Mesenchymal stem cell (in vitro differentiated cells and primary cell): ENCODE measurements at regions not wholly inside any gene's neighbourhood (a gene's known extent, or its start where the extent isn't known, plus 50 kb on each side); places are given as distances from the start of the nearest gene placed in this dataset.
"Not testable (repeated sequence)": the region's sequence is repeated elsewhere in the genome, so short reads cannot be mapped to it uniquely, and the experiment has no call there.

Experiments
- DNase-seq: peaks from one replicate; pipeline ENCODE4 v3.0.0-alpha.2; 2013
- H2AFZ ChIP-seq: one replicate; pipeline ENCODE4 v1.6.1; 2013; ENCODE audit warnings: low read depth, mild to moderate bottlenecking, control low read depth, inconsistent platforms, low read length, moderate library complexity
- H2AK5ac ChIP-seq: 2 replicates; pipeline ENCODE4 v1.6.1; 2013; ENCODE audit warnings: low read length, moderate library complexity, mild to moderate bottlenecking, inconsistent platforms; ENCODE audit not compliant: severe bottlenecking
- H2BK120ac ChIP-seq: one replicate; pipeline ENCODE4 v1.6.1; 2013; ENCODE audit warnings: low read depth, mild to moderate bottlenecking, inconsistent platforms, low read length, moderate library complexity
- H2BK12ac ChIP-seq, 2 experiments: one replicate each; pipeline ENCODE4 v1.6.1; 2013; ENCODE audit warnings: inconsistent platforms in 2 of 2, low read length in 2 of 2, mild to moderate bottlenecking in 2 of 2, moderate library complexity in 2 of 2, control low read depth in 1 of 2
- H2BK15ac ChIP-seq: one replicate; pipeline ENCODE4 v1.6.1; 2013; ENCODE audit warnings: mild to moderate bottlenecking, low read depth, inconsistent platforms; ENCODE audit not compliant: poor library complexity, severe bottlenecking
- H2BK5ac ChIP-seq: 2 replicates; pipeline ENCODE4 v1.6.1; 2013; ENCODE audit warnings: low read depth, mild to moderate bottlenecking, low read length, control low read depth, inconsistent platforms; ENCODE audit not compliant: poor library complexity, severe bottlenecking
- H3K14ac ChIP-seq, 2 experiments: one replicate each; pipeline ENCODE4 v1.6.1; 2013; ENCODE audit warnings: inconsistent platforms in 2 of 2, low read length in 2 of 2, control low read depth in 1 of 2, mild to moderate bottlenecking in 1 of 2, moderate library complexity in 1 of 2
- H3K18ac ChIP-seq, 2 experiments: one replicate each; pipeline ENCODE4 v1.6.1; 2013; ENCODE audit warnings: inconsistent platforms in 2 of 2, low read length in 2 of 2, control low read depth in 1 of 2, low read depth in 1 of 2, mild to moderate bottlenecking in 1 of 2
- H3K23ac ChIP-seq, 2 experiments: one replicate each; pipeline ENCODE4 v1.6.1; 2013; ENCODE audit warnings: inconsistent platforms in 2 of 2, low read length in 2 of 2, mild to moderate bottlenecking in 2 of 2, moderate library complexity in 2 of 2, control low read depth in 1 of 2
- H3K27ac ChIP-seq: 2 replicates; pipeline ENCODE4 v1.5.1; 2013; ENCODE audit warnings: mild to moderate bottlenecking, moderate library complexity, low read length, control low read depth, inconsistent platforms; ENCODE audit not compliant: poor library complexity, severe bottlenecking
- H3K27me3 ChIP-seq, 2 experiments: 2 replicates each; pipeline versions ENCODE4 v1.6.1 to v1.7.0; 2013; ENCODE audit warnings: low read length in 2 of 2, mild to moderate bottlenecking in 2 of 2, moderate library complexity in 2 of 2, control low read depth in 1 of 2, inconsistent platforms in 1 of 2; ENCODE audit not compliant: control insufficient read depth in 1 of 2, insufficient read depth in 1 of 2
- H3K36me3 ChIP-seq, 2 experiments: 2 replicates each; pipeline versions ENCODE4 v1.6.1 to v1.7.0; 2013; ENCODE audit warnings: low read length in 2 of 2, control low read depth in 1 of 2, inconsistent platforms in 1 of 2, low read depth in 1 of 2, mild to moderate bottlenecking in 1 of 2; ENCODE audit not compliant: insufficient read depth in 2 of 2, control insufficient read depth in 1 of 2
- H3K4ac ChIP-seq, 2 experiments: one replicate each; pipeline ENCODE4 v1.6.1; 2013; ENCODE audit warnings: inconsistent platforms in 2 of 2, low read length in 2 of 2, mild to moderate bottlenecking in 2 of 2, moderate library complexity in 2 of 2, control low read depth in 1 of 2, low read depth in 1 of 2
- H3K4me1 ChIP-seq: 2 replicates; pipeline ENCODE4 v1.6.1; 2013; ENCODE audit warnings: low read depth, low read length, control low read depth; ENCODE audit not compliant: control insufficient read depth, insufficient read depth
- H3K4me2 ChIP-seq: 2 replicates; pipeline ENCODE4 v1.6.1; 2013; ENCODE audit warnings: low read length, mild to moderate bottlenecking, inconsistent platforms; ENCODE audit not compliant: poor library complexity, severe bottlenecking
- H3K4me3 ChIP-seq, 2 experiments: 2 replicates each; pipeline versions ENCODE4 v1.5.1 to v1.7.0; 2013; ENCODE audit warnings: low read length in 2 of 2, mild to moderate bottlenecking in 2 of 2, control low read depth in 1 of 2, low read depth in 1 of 2; ENCODE audit not compliant: insufficient read depth in 1 of 2
- H3K79me1 ChIP-seq: replicated peaks from 2 replicates; pipeline ENCODE4 v1.6.1; 2013; ENCODE audit warnings: mild to moderate bottlenecking, control low read depth, low read length, inconsistent platforms; ENCODE audit not compliant: poor library complexity, severe bottlenecking
- H3K9ac ChIP-seq: 2 replicates; pipeline ENCODE4 v1.7.0; 2013; ENCODE audit warnings: mild to moderate bottlenecking, low read length, moderate library complexity
- H3K9me3 ChIP-seq: 2 replicates; pipeline ENCODE4 v1.7.0; 2013; ENCODE audit warnings: mild to moderate bottlenecking, low read length; ENCODE audit not compliant: control insufficient read depth
- H4K8ac ChIP-seq: one replicate; pipeline ENCODE4 v1.6.1; 2013; ENCODE audit warnings: inconsistent platforms, mild to moderate bottlenecking, low read length, moderate library complexity
- H4K91ac ChIP-seq: one replicate; pipeline ENCODE4 v1.6.1; 2013; ENCODE audit warnings: mild to moderate bottlenecking, low read length, inconsistent platforms
- WGBS: methylation state at CpG from one replicate; pipeline ENCODE4 v1.1.7; 2013; ENCODE audit warnings: mixed read lengths; 5-methylcytosine and 5-hydroxymethylcytosine counted together

- H2BK5ac ChIP-seq = no peak overlapping the region
- no peak overlapping the region for H3K9ac ChIP-seq
- no peak overlapping the region for H4K8ac ChIP-seq
- no peaks in the 10 kb centered on the region for H3K9me3 ChIP-seq
- no peaks in the 10 kb centered on the region for H3K79me1 ChIP-seq
- H3K36me3 ChIP-seq = no peaks in the 10 kb centered on the region
- no peak overlapping the region for H2AK5ac ChIP-seq
- H3K23ac ChIP-seq = no peak overlapping the region
- no peak overlapping the region for H3K27ac ChIP-seq
- no peak overlapping the region for H3K14ac ChIP-seq
- H3K4me2 ChIP-seq = no peak overlapping the region
- H3K4me3 ChIP-seq = no peak overlapping the region
- DNase-seq = no peak
- H3K27me3 ChIP-seq = peaks cover 0 to 8% of the 10 kb centered on the region in 2 experiments
- H2BK15ac ChIP-seq = no peak overlapping the region
- no peak overlapping the region for H2BK120ac ChIP-seq
- H4K91ac ChIP-seq = no peak overlapping the region
- no peak overlapping the region for H2AFZ ChIP-seq
- H3K4me1 ChIP-seq = no peaks in the 10 kb centered on the region
- H3K4ac ChIP-seq = no peak overlapping the region
- H2BK12ac ChIP-seq = no peak overlapping the region
- 65% methylated on average over 3 of the region's 3 CpGs for WGBS
- H3K18ac ChIP-seq = no peak overlapping the region
Observed at GRCh38 chr14:88967299-88967698, 142.8 kb downstream of the TTC8 start.

GRCh38 chr14:88975043-88975830 is 150.8 kb downstream of the TTC8 start:
- Histone ChIP-seq H2BK15ac (no peak overlapping the region), H3K27ac (no peak overlapping the region), H2BK12ac (no peak overlapping the region), H3K9me3 (no peaks in the 10 kb centered on the region), H3K4me1 (no peaks in the 10 kb centered on the region), H4K8ac (no peak overlapping the region), H2BK5ac (no peak overlapping the region), H3K27me3 (peaks cover 0 to 17% of the 10 kb centered on the region in 2 experiments), H3K36me3 (no peaks in the 10 kb centered on the region), H3K4me3 (no peak overlapping the region), H2BK120ac (no peak overlapping the region), H3K23ac (no peak overlapping the region), H2AFZ (no peak overlapping the region), H3K9ac (no peak overlapping the region), H3K18ac (no peak overlapping the region), H3K14ac (no peak overlapping the region), H3K79me1 (no peaks in the 10 kb centered on the region), H3K4me2 (no peak overlapping the region), H2AK5ac (no peak overlapping the region), H3K4ac (no peak overlapping the region), H4K91ac (no peak overlapping the region)
- DNase-seq = no peak
- 71% methylated on average over 2 of the region's 3 CpGs for WGBS

- Histone ChIP-seq H2BK15ac (no peak overlapping the region), H2AK5ac (no peak overlapping the region), H3K4ac (no peak overlapping the region), H3K9ac (no peak overlapping the region), H2BK5ac (no peak overlapping the region), H3K4me2 (no peak overlapping the region), H3K18ac (no peak overlapping the region), H4K91ac (no peak overlapping the region), H4K8ac (no peak overlapping the region), H3K23ac (no peak overlapping the region), H2BK120ac (no peak overlapping the region), H3K27ac (no peak overlapping the region), H3K79me1 (no peaks in the 10 kb centered on the region), H3K4me1 (no peaks in the 10 kb centered on the region), H2BK12ac (no peak overlapping the region), H3K14ac (no peak overlapping the region), H3K36me3 (no peaks in the 10 kb centered on the region), H3K9me3 (no peaks in the 10 kb centered on the region), H3K27me3 (peaks cover 0 to 15% of the 10 kb centered on the region in 2 experiments), H3K4me3 (no peak overlapping the region), H2AFZ (no peak overlapping the region)
- WGBS = 49% methylated on average over 2 of the region's 2 CpGs
- no peak for DNase-seq
Observed at GRCh38 chr14:88975926-88976325, 151.5 kb downstream of the TTC8 start.

GRCh38 chr14:88980907-88981306 is 156.5 kb downstream of the TTC8 start:
- not testable (repeated sequence) for H3K79me1 ChIP-seq, H2AK5ac ChIP-seq, H3K4me3 ChIP-seq, H3K4ac ChIP-seq, H3K27ac ChIP-seq, H3K9ac ChIP-seq, H2BK15ac ChIP-seq, H2AFZ ChIP-seq, H3K23ac ChIP-seq, H4K8ac ChIP-seq, H3K36me3 ChIP-seq, H3K14ac ChIP-seq, H3K18ac ChIP-seq, H2BK12ac ChIP-seq, DNase-seq, H3K4me1 ChIP-seq, H2BK120ac ChIP-seq, H3K9me3 ChIP-seq, H3K4me2 ChIP-seq, H4K91ac ChIP-seq, H2BK5ac ChIP-seq
- peaks cover 0 to 14% of the 10 kb centered on the region in 2 experiments for H3K27me3 ChIP-seq
- no CpG with 5 or more reads among the region's 4 CpGs for WGBS
